ENCODE measurements at regions not wholly inside any gene's neighbourhood (a gene's known extent, or its start where the extent isn't known, plus 50 kb on each side); places are given as distances from the start of the nearest gene placed in this dataset.

- FAIRE-seq, result no peak
Measured at GRCh38 chr13:60758637-60759036, 361.6 kb downstream of the TDRD3 start.

GRCh38 chr13:60757501-60758215 is 360.6 kb downstream of the TDRD3 start:
- FAIRE-seq, result no peak

GRCh38 chr13:60756306-60756705 is 359.3 kb downstream of the TDRD3 start:
- FAIRE-seq, result no peak

GRCh38 chr13:60755380-60756163 is 358.6 kb downstream of the TDRD3 start:
- no peak for FAIRE-seq

GRCh38 chr13:60754211-60755090 is 357.4 kb downstream of the TDRD3 start:
- no peak for FAIRE-seq

GRCh38 chr13:60753641-60754040 is 356.6 kb downstream of the TDRD3 start:
- no peak for FAIRE-seq

GRCh38 chr13:60745343-60745742 is 348.3 kb downstream of the TDRD3 start:
- no peak for FAIRE-seq

- no peak for FAIRE-seq
Measured at GRCh38 chr13:60733933-60734332, 336.9 kb downstream of the TDRD3 start.

- no peak for FAIRE-seq
Measured at GRCh38 chr13:60727140-60727539, 330.1 kb downstream of the TDRD3 start.

- FAIRE-seq, result no peak
Measured at GRCh38 chr13:60721063-60721462, 324.0 kb downstream of the TDRD3 start.

GRCh38 chr13:60720590-60720989 is 323.6 kb downstream of the TDRD3 start:
- FAIRE-seq, result no peak

GRCh38 chr13:60716313-60716712 is 319.3 kb downstream of the TDRD3 start:
- no peak for FAIRE-seq

GRCh38 chr13:60707878-60708277 is 310.9 kb downstream of the TDRD3 start:
- FAIRE-seq, result no peak

- no peak for FAIRE-seq
Measured at GRCh38 chr13:60701895-60702294, 304.9 kb downstream of the TDRD3 start.

GRCh38 chr13:60700994-60701393 is 304.0 kb downstream of the TDRD3 start:
- FAIRE-seq, result no peak

- no peak for FAIRE-seq
Measured at GRCh38 chr13:60699636-60700035, 302.6 kb downstream of the TDRD3 start.

GRCh38 chr13:60696602-60697001 is 299.6 kb downstream of the TDRD3 start:
- no peak for FAIRE-seq

- FAIRE-seq, result no peak
Measured at GRCh38 chr13:60691268-60691667, 294.2 kb downstream of the TDRD3 start.

GRCh38 chr13:60690604-60691003 is 293.6 kb downstream of the TDRD3 start:
- FAIRE-seq, result no peak

- FAIRE-seq, result no peak
Measured at GRCh38 chr13:60689571-60689970, 292.6 kb downstream of the TDRD3 start.

- FAIRE-seq, result no peak
Measured at GRCh38 chr13:60689076-60689475, 292.1 kb downstream of the TDRD3 start.

- FAIRE-seq, result no peak
Measured at GRCh38 chr13:60679928-60680694, 283.1 kb downstream of the TDRD3 start.

GRCh38 chr13:60679131-60679530 is 282.1 kb downstream of the TDRD3 start:
- FAIRE-seq, result no peak

Measured in G401.6 (cell line).